ENCODE measurements at regions not wholly inside any gene's neighbourhood (a gene's known extent, or its start where the extent isn't known, plus 50 kb on each side); places are given as distances from the start of the nearest gene placed in this dataset.

DNA sequence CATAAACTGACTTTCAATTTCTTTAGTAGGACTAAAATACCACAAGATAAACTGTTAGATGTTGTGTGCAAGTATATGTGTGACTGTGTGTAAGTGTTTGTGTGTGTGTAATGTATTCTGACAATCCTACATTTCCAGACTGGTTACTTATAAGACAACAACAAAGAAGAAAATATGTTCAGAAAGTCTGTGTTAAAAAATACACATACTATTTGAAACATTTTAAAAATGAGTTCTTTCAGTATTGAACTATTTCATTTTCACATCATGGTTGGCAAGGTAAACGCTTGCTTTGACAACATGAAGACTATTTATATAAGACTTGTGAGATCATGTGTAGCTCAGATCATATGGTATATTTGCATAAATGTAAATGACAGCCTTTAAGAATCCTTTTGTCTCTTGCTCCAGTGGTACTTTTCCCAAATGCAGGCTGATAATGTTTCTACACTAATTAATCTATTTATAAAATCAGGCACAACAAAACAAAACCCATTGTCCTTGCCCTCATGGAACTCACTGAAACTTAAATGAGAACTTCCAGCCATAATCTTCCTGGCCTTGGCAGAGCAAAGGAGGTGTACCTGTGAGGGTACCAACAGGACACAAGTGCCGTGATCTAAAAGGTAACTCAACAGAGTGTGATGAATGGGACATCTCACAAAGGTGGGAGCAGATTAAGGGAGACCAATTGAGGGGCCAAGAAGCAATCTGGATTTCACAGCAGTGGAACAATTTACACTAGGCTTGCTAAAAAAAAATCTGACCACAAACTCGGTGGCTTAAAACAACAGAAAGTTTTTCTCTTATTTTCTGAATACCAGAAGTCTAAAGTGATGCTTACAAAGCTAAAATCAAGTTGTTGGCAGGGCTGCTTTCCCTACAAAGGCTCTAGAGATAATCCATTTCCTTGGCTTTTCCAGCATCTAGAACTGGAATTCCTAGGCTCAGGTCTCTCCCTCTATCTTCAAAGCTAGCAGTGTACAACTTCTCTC lies 349.0 kb downstream of the TBC1D4 start:
- no peak for DNase-seq (ENCODE audit: low spot score)

DNA sequence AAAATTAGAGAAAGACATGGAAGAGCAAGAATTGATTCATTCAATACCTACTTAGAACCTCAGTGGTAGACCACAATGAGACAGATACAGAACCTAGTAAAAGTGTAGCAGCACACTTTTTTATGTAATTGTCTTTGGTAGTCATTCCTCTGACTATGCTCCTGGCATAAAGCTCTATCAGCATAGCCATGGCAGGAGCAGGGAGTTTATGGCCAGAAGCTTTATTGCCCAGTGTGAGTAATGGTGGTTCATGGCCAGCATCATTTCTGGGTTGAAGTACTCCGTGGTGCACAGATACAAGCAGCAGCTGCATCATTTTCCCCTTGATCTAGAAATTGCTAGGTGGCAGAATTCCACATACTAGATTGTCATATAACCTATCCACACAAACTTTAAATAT lies 352.6 kb downstream of the TBC1D4 start:
- no peak for DNase-seq (ENCODE audit: low spot score)

DNA sequence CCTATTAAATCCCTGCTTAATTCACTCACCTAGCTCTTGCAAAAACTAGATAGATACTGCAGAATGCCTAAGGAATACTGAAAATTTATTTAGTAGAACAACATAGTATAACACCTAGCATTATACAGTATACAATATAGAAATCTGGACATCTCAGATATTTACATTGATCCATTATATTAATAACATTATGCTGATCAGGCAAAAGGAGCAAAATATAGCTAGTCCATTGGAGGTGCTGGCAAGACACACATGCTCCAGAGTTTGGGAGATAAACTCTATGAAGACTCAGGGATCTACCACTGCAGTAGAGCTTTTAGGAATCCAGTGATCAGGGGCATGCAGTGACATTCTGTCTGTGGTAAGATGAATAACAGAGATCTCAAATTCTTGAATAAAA lies 357.6 kb downstream of the TBC1D4 start:
- no peak for DNase-seq (ENCODE audit: low spot score)

DNA sequence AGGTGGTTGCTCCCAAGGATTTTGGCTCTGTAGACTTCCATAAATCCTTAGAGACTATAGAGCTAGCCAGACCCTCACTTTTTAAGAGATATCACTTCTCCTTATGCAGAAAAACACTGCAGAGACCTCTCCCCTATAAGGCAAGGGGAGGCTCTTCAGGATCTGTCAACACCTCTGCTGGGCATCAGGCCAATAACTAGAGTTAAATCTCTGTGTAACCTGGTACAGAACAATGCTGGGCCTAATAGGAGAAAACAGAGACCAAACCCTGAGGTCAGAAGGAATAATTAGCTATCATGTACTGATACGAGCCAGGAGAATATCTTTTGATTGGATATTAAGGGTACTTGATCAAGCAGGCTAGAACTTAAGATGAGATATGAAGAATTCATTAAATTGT lies 358.5 kb downstream of the TBC1D4 start:
- no peak for DNase-seq (ENCODE audit: low spot score)

DNA sequence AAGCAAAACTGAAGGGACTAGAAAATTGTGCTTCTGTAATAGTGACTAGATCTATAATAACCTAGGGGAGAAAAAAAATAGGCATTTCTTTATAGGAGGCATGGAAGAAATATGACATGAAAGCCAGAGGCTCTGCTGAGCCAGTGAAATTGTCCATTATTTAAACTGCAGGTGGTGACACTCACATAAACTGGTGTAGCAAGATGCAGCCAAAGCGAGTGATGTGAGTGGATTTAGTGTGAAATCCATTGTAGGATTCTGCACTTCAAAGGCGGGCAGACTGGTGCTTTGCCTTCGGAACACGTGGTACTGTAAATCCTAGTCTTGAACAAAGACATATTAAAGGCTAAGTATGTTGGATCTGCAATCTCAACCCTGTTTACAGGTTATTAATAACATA lies 361.9 kb downstream of the TBC1D4 start:
- no peak for DNase-seq (ENCODE audit: low spot score)

DNA sequence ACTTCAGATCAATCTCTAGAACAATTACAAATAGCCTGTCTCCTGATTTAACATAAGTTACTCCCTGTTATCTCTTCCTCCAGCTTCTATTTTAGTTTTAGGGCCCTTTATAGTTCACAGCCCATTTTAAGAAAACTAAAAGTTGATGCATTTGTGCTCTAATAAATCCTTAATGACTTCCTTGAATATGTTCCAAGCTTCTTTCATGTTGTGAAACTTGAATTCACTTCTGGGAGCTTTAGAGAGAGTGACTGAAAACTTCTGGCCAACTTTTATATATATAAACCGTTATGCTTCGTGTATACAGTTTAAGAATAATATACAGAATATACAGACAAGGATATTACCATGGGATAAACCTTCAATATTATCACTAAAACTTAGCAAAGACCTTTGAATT lies 366.8 kb downstream of the TBC1D4 start:
- DNase-seq (ENCODE audit: low spot score): no peak

DNA sequence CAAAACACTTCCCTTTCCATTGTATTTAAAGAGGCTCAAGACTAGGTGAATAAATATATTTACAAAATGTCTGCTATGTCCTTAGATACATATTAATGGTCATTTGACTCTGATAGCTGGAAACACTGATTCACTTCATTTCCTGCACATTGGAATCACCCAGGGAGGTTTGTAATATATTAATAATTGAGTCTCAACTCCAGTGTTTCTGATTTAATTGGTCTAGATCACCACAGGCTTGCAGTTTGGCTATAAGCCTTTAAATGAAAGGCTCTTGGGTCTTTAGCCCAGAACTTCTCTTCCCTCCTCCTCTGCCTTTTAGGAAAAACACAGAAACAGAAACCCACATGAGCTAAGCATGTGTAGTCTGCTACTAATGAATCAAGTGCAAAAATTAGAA lies 378.0 kb downstream of the TBC1D4 start:
- DNase-seq (ENCODE audit: low spot score): no peak

DNA sequence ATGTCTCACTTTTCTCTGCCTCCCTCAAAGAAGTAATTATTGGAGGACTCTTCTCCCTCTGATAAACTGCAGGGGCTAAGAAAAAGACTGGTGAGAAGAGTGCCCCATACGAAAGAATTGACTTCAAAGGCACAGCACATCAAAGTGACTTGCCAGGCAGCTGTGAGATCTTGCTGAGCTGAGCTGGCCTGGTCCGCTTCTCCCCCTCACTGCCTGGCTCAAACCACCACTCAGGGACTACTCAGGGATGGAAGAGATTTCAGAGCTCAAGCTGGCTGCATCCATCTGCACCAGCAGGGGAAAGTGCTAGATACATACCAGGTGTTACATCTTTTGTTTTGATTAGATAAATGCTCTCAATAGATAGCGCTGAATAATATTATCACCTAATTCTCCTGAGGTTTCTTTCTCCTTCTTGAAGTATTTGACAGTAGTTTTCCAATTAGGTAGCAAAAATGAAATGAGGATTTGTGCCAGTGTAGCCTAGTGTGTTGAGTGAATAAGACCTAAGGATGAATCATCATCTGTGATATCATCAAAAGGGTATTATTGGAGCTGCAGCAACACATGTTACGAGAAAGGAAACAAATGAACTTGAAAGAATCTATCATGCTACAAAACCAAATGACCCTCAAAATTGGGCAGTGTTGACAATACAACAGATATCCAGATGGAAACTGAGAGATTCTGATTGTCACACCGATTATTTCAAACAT lies 379.8 kb downstream of the TBC1D4 start:
- DNase-seq (ENCODE audit: low spot score): no peak

DNA sequence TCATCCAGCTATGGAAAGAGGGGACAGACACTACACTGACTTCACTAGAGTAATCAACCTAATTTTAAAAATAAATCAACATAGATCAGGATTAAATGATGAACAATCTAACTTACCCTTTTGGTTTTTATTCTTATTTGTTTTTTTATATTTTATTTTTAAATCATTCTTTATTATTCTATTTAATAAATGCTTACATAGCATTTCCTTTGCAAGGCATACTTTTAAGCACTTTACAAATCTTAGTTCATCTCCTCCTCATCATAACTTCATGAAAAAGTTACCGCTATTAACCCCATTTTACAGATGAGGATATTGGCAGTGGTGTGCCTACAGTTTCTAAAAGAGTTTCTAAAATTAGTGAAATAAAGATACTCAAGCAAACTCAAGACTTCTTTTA lies 380.6 kb downstream of the TBC1D4 start:
- no peak for DNase-seq (ENCODE audit: low spot score)

DNA sequence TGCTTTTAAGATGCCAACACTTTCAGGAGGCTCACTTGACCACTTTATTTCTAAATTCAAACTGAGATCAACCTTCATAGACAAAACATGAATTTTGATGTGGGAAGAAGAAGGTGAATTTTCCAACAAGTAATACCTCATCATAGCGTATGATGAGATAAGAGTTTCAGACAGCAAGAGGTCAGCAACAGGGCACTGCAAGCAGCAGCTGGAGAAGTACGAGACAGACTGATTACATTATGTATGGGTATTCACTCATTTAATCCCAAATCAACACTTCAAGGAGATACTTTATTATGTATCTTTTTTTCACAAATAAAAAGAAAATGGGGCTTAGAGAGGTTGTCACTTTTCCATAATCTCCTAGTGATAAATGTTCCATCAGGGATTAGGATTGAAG lies 389.8 kb downstream of the TBC1D4 start:
- no peak for DNase-seq (ENCODE audit: low spot score)

DNA sequence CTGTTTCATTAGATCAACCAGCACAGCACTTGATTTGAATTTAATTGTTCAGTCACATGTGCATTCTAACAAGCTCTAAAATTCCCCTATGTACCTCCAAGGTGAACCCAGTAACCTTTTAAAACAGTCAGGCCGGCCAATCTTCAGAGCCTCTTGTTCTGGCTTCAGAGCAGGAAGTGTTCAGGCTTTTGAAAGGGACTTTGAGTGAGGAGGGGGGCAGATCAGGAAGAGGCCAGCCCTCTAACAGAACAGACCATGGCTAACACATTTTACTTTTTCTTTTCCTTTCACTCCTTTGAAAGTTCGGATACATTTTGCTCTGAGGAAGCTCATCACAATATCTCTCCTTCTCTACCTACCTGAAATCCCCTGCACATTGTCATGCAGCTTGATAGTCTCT lies 390.3 kb downstream of the TBC1D4 start:
- no peak for DNase-seq (ENCODE audit: low spot score)

DNA sequence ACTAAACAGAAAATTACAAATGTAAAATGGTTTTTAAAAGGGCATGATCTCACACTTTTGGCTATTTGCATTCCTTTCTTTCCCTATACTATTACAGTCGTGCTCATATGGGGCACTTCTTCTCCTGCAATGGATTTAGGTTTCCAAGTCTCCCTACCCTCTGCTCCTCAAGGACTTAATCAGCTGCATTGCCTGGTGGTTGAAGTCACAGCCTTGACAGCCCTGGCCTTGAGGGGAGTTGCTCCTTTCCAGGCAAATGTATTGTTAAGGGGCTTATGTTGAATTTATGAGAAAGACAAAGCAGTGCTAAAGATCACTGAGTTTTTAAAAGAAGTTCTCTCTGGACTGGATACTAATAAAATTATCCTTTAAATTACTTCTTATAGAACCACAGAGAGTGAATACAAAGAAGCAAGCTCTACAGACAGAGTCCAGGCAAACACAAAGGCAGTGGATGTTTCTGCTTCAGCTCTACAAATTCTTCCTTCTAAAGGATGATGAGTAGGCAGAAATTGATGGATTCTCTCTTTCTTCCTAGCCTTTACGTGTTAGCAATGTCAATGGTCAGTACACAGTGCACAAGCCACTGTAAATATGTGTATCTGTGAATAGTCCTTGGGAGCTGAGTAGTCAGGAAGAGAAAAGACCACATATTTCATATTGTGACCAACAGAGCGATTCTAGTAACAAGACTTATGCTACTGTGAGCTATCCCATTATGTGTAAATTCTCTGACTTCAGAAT lies 390.9 kb downstream of the TBC1D4 start:
- no peak for DNase-seq (ENCODE audit: low spot score)

DNA sequence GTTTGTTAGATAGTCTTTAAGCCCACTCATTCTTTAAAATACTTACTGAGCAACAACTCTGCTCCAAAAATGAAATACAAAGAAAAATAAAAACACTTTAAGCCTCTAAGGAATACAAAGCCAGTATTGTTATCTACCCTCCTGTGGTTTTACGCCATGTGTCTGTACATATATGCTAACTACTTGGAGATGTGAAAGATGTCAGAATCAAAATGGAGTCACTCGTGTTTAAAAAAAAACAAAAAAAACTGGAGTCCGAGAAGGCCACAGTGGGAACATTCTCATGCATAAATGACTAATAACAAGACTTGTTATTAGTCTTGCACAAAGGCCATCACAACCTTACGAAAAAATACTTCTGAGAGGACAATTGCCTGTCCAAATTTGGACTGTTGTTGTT lies 393.1 kb downstream of the TBC1D4 start:
- no peak for DNase-seq (ENCODE audit: low spot score)

DNA sequence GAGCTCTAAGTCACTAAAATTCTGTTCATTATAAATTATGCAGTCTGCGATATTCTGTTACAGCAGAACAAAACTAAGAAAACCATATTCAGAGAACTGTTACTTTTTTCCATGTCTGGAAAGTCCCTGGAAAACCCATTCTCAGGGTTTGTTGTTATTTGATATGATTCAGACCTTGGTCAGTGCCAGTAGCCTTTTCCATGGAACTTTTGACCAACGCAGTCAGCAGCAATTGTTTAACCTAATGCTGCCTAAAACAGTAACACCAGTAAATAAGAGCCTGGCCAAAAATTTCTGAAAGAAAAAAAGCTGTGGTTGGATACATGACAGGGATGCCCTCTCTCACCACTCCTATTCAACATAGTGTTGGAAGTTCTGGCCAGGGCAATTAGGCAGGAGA lies 402.7 kb downstream of the TBC1D4 start:
- no peak for DNase-seq (ENCODE audit: low spot score)

DNA sequence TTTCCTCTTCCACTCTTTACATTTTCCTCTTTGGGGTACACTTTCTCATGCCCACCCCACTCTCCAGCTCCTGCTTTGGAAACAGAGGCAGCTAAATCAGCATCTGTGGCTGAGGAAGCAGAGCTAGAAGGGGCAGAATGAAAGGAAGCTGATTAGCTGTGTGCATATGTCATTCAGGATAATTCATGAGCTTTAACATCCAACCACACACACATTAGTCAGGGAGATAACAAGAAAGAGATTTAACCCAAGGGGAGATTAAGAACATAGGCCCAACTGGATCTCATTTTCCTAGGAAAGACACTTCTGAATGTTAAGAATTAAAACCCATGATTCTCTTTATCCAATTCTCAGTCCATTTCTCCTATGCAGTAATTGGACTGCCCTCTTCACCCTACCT lies 405.5 kb downstream of the TBC1D4 start:
- DNase-seq (ENCODE audit: low spot score): no peak

DNA sequence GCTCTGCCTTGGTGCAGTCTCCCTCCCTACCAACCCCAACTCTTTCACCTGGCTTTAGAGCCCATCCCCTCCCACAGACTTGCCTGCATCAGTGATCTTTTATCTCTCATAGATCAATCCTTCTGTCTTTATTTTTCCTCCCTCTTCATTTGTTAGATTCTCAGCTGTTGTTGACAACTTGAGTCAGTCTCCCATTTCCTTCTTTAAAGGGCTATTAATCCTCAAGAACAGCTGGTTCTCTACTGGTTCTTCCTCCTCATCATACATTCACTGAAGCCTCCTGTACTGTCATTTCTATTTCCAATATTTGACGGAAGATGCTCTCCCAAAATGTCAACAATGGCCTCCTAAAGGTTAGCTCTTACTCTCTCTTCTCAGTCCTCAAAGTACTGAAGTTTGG lies 408.2 kb downstream of the TBC1D4 start:
- DNase-seq (ENCODE audit: low spot score): no peak

DNA sequence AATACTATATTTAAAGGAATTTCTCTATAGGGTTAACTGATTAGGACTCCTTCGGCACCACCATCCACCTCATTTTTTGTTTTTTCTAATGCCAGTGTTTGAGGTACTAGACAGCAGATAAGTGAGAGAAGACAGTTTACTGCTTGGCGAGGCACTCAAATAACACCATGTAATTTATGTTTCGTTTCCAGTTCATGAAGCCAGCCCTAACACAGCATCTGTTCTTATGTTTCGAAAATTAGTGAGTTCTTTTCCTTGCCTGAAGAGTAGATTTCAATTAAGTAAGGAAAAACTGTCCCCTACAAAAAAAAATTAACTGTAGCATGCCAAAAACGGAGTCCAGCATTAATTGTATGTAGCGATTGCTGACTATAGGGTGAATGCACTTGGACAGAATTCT lies 409.1 kb downstream of the TBC1D4 start:
- no peak for DNase-seq (ENCODE audit: low spot score)

DNA sequence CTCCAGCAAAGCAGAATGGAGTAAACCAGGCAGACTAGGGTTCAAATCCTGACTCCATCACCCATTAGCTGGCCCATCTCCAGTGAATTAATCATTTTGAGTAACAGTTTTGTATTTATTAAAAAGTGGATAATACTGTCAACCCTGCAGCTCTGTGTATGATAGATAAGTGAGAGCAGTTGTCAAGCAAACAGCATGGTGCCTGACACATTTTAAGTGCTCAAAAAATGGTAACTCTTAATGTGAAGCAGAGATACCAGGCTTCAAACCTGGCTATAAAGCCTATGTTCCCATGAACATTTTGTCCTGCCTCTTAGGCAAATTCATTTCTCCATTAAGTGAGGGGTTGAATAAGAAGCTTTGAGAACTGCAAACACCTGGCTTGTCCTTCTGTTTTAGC lies 409.6 kb downstream of the TBC1D4 start:
- no peak for DNase-seq (ENCODE audit: low spot score)

DNA sequence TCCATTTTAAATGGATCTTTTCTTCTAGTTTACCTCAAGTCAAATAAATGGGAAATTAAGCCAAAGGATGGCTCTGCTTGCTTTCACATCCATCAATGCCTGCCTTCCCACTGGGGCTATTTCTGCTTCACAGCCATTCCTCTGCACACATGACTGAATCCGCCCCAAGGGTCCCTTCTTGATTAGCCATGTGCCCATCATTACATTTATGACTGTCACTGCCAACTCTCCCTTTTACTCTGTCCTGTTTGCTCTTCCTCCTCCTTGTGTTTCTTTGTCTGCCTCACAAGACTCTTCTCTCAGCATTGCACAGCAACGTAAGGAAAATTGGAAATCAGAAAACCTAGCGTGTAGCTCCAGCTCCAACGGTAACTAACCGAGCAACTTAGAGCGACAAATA lies 410.2 kb downstream of the TBC1D4 start:
- DNase-seq (ENCODE audit: low spot score): no peak

DNA sequence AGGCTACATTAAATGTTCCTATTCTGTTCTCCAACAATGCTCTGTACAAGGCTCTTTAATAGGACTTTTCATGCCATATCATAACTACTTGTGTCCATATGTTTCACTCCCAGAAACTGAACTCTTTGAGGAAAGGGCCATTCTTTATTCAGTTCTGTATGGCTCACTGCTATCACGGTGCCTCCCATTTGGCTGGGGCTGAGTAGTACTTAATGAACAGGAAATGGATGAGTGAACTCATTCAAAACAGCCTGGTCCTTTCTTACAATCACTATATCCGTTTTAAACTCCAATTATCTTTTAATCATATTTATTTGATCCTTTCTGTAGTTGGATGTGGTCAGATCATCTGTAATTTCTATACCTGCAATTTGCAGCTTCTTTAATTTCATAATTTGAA lies 410.6 kb downstream of the TBC1D4 start:
- no peak for DNase-seq (ENCODE audit: low spot score)

DNA sequence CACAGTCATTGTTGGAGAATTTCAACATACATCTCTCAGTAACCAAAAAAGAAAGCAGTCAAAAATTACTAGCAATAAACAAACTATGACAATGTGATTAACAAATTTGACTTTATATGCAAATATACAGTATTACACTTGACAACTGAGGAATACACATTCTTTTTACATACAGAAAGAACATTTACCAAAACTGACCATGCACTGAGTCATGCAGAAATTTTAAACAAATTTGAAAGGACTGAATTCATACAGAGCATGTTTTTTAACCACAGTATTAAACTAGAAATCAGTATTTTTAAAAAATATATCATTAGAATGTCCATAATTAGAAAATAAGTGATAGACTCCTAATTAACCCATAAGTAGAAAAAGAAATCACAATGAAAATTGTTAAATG lies 420.1 kb downstream of the TBC1D4 start:
- DNase-seq (ENCODE audit: low spot score): no peak

DNA sequence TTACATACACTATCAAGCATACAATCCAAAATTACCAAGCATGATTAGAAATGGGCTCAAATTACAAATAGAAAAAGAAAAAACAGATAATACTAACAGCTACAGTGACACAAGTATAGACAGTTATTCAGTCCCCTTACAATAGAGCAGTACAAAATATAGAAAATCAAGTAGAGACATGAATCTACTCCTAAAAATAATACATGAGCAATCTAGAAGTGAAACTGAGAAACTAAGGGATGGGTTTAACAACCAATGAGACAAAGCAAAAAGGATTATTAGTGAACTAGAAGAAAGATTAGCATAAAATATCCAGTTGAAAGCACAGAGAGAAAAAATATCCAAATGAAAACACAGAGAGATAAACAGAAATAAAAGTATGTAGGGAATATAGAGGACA lies 426.7 kb downstream of the TBC1D4 start:
- DNase-seq (ENCODE audit: low spot score): no peak

DNA sequence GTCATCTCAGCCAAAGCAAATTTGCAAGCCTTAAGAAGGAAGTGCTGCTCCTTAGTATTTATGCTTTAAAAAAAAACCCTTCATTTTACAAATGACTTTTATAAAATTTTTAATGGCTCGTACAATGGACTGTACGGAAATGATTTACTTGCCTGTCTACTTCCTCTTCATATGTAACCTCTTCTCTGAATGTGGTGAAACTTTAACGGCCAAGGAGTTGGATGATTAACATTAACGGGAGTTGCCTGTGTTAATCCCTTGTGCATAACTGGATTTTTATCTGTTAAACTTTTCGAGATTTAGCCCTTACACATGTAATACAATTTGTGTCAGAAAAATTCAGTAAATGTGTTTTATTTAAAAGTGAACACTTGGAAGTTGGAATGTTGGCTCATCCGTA lies 429.4 kb downstream of the TBC1D4 start:
- no peak for DNase-seq (ENCODE audit: low spot score)
